ENCODE measurements at regions not wholly inside any gene's neighbourhood (a gene's known extent, or its start where the extent isn't known, plus 50 kb on each side); places are given as distances from the start of the nearest gene placed in this dataset.
"Not testable (repeated sequence)": the region's sequence is repeated elsewhere in the genome, so short reads cannot be mapped to it uniquely, and the experiment has no call there.

GRCh38 chr18:22067109-22067508 lies 102.3 kb upstream of the GATA6 start:
- Histone ChIP-seq H3K4me1 (no peaks in the 10 kb centered on the region), H3K4me3 (ENCODE audit: low read depth, low read length) (no peak overlapping the region), H3K9ac (no peak overlapping the region), H2AFZ (no peak overlapping the region), H3K36me3 (ENCODE audit: control insufficient read depth, insufficient read depth, low read length) (no peaks in the 10 kb centered on the region), H3K79me2 (no peaks in the 10 kb centered on the region), H3K4me2 (ENCODE audit: low read length) (no peak overlapping the region), H3K27me3 (ENCODE audit: control insufficient read depth, insufficient read depth, low read length) (no peaks in the 10 kb centered on the region), H3K9me3 (ENCODE audit: control insufficient read depth, low read length) (no peaks in the 10 kb centered on the region), H3K27ac (no peak overlapping the region)
- TF ChIP-seq, protein P1, sequence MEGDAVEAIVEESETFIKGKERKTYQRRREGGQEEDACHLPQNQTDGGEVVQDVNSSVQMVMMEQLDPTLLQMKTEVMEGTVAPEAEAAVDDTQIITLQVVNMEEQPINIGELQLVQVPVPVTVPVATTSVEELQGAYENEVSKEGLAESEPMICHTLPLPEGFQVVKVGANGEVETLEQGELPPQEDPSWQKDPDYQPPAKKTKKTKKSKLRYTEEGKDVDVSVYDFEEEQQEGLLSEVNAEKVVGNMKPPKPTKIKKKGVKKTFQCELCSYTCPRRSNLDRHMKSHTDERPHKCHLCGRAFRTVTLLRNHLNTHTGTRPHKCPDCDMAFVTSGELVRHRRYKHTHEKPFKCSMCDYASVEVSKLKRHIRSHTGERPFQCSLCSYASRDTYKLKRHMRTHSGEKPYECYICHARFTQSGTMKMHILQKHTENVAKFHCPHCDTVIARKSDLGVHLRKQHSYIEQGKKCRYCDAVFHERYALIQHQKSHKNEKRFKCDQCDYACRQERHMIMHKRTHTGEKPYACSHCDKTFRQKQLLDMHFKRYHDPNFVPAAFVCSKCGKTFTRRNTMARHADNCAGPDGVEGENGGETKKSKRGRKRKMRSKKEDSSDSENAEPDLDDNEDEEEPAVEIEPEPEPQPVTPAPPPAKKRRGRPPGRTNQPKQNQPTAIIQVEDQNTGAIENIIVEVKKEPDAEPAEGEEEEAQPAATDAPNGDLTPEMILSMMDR (IDR thresholded peaks at IDR 0.05) = no peak

DNA sequence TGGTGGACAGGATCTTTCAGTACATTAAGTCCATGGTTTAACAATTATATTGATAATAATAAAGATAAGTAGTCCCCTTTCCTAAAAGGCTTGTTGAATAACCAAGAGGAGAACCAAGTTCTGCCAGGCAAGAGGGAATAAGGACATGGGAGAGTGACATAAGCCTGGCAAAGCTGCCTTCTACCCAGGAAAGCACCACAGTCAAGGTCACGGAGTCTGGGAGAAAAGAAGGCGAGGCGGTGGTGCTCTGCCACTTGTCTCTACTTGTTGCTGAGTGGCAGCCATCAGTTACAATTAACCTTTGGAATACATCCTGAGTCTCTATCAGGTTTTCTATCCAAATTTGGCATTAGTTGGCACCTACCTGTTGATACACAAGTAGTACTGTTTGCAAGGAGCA lies 101.7 kb upstream of the GATA6 start:
- Histone ChIP-seq H3K79me2 (no peaks in the 10 kb centered on the region), H3K4me2 (ENCODE audit: low read length) (no peak overlapping the region), H3K36me3 (ENCODE audit: control insufficient read depth, insufficient read depth, low read length) (no peaks in the 10 kb centered on the region), H3K27me3 (ENCODE audit: control insufficient read depth, insufficient read depth, low read length) (no peaks in the 10 kb centered on the region), H3K4me3 (ENCODE audit: low read depth, low read length) (no peak overlapping the region), H3K9me3 (ENCODE audit: control insufficient read depth, low read length) (no peaks in the 10 kb centered on the region), H3K4me1 (no peaks in the 10 kb centered on the region), H2AFZ (no peak overlapping the region), H3K27ac (no peak overlapping the region), H3K9ac (no peak overlapping the region)
- TF ChIP-seq, protein P1 (IDR thresholded peaks at IDR 0.05) = no peak

DNA sequence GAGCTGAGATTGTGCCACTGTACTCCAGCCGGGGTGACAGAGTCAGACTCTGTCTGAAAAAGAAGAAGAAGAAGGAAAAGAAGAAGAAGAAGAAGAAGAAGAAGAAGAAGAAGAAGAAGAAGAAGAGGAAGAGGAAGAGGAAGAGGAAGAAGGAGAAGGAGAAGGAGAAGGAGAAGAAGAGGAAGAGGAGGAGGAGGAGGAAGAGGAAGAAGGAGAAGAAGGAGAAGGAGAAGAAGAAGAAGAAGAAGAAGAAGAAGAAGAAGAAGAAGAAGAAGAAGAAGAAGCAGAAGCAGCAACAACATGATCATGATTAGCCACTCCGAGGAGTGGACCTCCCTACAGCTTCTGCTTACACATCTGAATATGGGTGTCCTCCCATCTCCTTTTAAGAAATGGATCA lies 100.6 kb upstream of the GATA6 start:
- not testable (repeated sequence) for H3K4me1 ChIP-seq; H3K27me3 ChIP-seq (ENCODE audit: control insufficient read depth, insufficient read depth, low read length); H3K9me3 ChIP-seq (ENCODE audit: control insufficient read depth, low read length); H2AFZ ChIP-seq; H3K27ac ChIP-seq; H3K79me2 ChIP-seq; H3K4me2 ChIP-seq (ENCODE audit: low read length); H3K36me3 ChIP-seq (ENCODE audit: control insufficient read depth, insufficient read depth, low read length); H3K9ac ChIP-seq; H3K4me3 ChIP-seq (ENCODE audit: low read depth, low read length)

GRCh38 chr18:22069916-22070315 lies 99.5 kb upstream of the GATA6 start:
- H3K36me3 ChIP-seq (ENCODE audit: control insufficient read depth, insufficient read depth, low read length) = no peaks in the 10 kb centered on the region
- no peaks in the 10 kb centered on the region for H3K9me3 ChIP-seq (ENCODE audit: control insufficient read depth, low read length)
- no peaks in the 10 kb centered on the region for H3K27me3 ChIP-seq (ENCODE audit: control insufficient read depth, insufficient read depth, low read length)
- no peak overlapping the region for H3K4me3 ChIP-seq (ENCODE audit: low read depth, low read length)
- TF ChIP-seq, protein P1 (IDR thresholded peaks at IDR 0.05) = no peak
- no peaks in the 10 kb centered on the region for H3K79me2 ChIP-seq
- no peak overlapping the region for H2AFZ ChIP-seq
- H3K4me1 ChIP-seq = no peaks in the 10 kb centered on the region
- no peak overlapping the region for H3K4me2 ChIP-seq (ENCODE audit: low read length)
- H3K9ac ChIP-seq = no peak overlapping the region
- H3K27ac ChIP-seq = no peak overlapping the region

- H3K4me2 ChIP-seq (ENCODE audit: low read length) = no peak overlapping the region
- TF ChIP-seq, protein P1 (IDR thresholded peaks at IDR 0.05) = no peak
- no peaks in the 10 kb centered on the region for H3K9me3 ChIP-seq (ENCODE audit: control insufficient read depth, low read length)
- no peaks in the 10 kb centered on the region for H3K27me3 ChIP-seq (ENCODE audit: control insufficient read depth, insufficient read depth, low read length)
- no peak overlapping the region for H3K27ac ChIP-seq
- H3K36me3 ChIP-seq (ENCODE audit: control insufficient read depth, insufficient read depth, low read length) = no peaks in the 10 kb centered on the region
- no peak overlapping the region for H2AFZ ChIP-seq
- H3K4me1 ChIP-seq = no peaks in the 10 kb centered on the region
- no peak overlapping the region for H3K9ac ChIP-seq
- H3K79me2 ChIP-seq = no peaks in the 10 kb centered on the region
- no peak overlapping the region for H3K4me3 ChIP-seq (ENCODE audit: low read depth, low read length)
Measured at GRCh38 chr18:22073411-22073810, 96.0 kb upstream of the GATA6 start.

All from parathyroid adenoma (tissue), 2 donors.